GM19351 (cell line): ENCODE measurements at regions not wholly inside any gene's neighbourhood (a gene's known extent, or its start where the extent isn't known, plus 50 kb on each side); places are given as distances from the start of the nearest gene placed in this dataset.
"Not testable (repeated sequence)": the region's sequence is repeated elsewhere in the genome, so short reads cannot be mapped to it uniquely, and the experiment has no call there.

Source experiments
- ATAC-seq: cut with Tn5 transposase; IDR thresholded peaks from one replicate; pipeline ENCODE4 v1.9.1; 2021; ENCODE audit warnings: mild to moderate bottlenecking, moderate library complexity; ENCODE audit not compliant: unreplicated experiment

DNA sequence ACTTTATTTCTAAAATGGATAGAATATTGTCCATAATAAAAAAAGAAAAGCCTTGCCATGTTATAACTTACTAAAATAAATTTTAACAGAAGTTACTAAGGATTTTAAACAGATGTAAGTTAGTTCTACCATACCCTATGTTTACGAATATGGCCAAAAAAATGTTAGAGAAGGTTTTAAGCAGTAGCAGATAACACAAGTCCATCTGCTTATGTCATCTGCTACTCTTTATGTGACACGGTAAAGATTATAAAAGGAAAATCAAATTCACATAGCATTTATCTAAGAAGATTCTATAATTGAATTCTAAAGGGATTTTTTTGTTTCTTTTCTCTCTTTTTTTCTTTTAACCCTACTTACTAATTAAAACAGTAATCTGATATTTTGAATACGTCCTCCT is 114.2 kb upstream of the MIR17HG start:
- ATAC-seq: no peak

DNA sequence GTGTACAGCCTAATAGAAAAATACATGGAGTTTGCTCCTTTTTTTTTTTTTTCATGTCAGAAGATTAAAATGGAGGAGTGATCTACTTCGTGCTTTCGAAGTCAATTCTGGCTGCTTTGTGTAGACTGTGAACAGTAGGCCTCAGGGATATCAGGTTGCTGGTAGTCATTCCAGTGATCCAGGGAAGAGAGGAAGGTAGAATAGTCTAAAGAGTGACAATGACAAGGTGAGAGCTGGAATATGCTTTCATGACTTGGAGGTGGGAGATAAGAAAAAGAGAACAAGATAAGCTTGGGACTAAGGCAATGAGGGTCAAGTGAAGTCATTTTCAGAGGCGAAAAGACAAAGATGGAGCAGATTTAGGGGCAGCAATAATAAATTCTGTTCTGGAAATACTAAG is 111.3 kb upstream of the MIR17HG start:
- ATAC-seq: no peak

- ATAC-seq: no peak
Measured at GRCh38 chr13:91236921-91237320, 110.6 kb upstream of the MIR17HG start.

DNA sequence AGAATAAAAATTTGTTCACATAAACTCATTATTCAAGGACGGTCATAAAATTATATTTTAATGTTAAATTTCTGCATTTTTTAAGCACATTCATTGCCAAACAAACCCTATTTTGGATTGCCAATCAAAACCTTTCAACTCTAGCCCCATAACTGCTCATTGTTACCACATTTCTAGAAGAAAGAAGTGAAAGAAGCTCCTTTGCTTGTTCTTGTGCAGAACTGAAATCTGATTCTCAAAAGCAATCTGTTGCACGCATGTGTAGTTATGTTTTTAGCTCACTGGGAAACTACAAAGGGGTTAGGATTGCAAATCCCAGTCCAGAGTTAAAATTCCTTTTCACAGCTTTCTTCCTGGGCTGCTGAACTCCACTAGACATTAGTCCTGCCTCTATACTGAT is 109.5 kb upstream of the MIR17HG start:
- peak; percentile 61 for ATAC-seq

- no peak for ATAC-seq
Measured at GRCh38 chr13:91240341-91240740, 107.1 kb upstream of the MIR17HG start.

DNA sequence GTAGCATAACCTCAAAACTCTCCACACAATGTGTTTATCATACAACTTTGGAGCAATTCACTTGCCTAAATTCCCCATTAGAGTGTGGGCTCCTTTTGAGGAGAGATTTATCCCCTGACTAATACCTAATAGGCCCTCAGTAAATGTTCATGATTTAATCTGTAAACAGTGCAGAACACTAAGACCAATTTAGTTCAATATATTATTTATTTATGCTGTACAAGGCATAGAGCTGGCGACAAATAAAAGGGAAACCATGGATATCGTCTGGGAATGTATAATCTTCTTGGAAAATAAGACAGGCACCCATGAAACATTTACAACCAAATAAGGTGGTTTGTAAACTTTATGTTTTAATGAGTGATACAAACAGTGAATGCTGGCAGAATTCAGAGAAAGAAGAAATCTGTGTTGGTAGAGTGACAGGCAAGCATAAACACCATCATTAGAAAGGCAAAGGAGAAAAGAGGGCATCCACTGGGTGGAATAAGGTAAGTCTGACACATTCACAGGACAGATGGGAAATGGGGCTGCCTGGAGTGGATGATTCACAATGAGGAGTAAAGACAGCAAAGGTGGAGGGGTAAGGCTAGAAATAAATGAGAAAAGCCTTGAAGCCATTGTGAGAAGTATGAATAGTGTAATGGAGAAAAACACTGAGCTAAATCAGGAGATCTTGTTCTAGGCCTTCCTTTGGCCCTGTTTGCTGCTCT is 106.1 kb upstream of the MIR17HG start:
- no peak for ATAC-seq

- no peak for ATAC-seq
Measured at GRCh38 chr13:91242652-91243051, 104.8 kb upstream of the MIR17HG start.

DNA sequence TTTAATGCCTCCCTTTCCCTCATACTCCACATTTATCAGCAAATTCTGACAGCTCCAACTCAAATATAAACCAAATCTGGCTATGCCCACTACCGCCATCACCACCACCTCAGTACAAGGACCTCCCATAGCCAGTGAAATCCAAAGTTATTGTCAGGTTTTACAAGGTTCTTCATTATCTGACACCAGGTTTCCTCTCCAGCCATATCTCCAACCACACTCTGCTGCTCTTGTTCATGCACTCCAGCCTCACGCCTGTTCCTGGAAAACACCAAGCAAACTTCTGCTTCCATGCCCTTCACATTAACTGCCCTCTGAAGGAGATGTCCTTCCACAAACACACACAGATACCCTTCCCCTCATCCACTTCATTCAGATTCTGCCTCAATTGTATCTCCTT is 102.2 kb upstream of the MIR17HG start:
- ATAC-seq: no peak

DNA sequence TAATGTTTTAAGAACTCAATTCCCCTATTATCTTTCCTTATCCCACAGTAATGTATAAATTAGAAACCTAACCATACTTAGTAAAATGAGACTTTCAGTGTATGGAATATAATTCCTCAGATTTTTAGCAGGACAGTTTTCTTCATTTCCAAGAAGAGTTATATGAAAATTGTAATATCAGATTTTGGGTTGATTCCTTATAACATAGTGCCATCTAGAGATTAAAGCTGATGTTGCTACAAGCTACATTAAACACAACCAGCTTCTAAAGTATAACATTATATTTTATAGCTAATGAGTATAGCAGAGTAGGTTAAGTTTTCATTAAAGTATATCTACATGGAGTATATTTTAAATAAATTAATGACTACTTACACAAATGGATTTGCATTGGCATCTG is 99.7 kb upstream of the MIR17HG start:
- ATAC-seq: no peak

GRCh38 chr13:91248249-91248648 is 99.2 kb upstream of the MIR17HG start:
- ATAC-seq: no peak

DNA sequence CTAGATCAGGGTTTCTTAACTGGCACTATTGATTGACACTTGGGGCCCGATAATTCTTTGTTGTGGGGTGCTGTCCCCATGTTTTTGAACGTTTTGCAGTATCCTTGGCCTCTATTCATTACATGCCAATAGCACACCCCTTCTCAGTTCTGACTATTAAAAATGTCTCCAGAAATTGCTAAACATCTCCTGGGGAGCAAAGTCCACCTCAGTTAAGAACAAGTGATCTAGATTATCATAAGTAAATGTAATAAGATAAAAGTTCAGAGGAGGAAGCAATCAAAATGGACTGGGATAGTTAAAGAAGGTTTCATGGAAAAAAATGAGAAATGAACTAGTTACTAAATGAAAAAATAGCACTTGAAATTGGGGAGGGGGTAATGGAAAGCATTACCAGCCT is 98.1 kb upstream of the MIR17HG start:
- no peak for ATAC-seq

GRCh38 chr13:91249861-91250260 is 97.6 kb upstream of the MIR17HG start:
- no peak for ATAC-seq

DNA sequence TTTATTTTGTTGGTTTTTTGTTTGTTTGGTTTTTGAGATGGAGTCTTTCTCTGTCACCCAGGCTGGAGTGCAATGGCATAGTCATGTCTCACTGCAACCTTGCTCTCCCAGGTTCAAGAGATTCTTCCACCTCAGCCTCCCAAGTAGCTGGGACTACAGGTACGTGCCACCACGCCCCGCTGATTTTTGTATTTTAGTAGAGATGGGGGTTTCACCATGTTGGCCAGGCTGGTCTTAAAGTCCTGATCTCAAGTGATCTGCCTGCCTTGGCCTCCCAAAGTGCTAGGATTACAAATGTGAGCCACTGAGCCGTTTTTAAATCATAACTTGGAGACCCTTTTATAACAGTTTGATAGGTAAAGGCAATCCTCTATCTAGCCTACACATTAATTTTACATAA is 95.9 kb upstream of the MIR17HG start:
- not testable (repeated sequence) for ATAC-seq

DNA sequence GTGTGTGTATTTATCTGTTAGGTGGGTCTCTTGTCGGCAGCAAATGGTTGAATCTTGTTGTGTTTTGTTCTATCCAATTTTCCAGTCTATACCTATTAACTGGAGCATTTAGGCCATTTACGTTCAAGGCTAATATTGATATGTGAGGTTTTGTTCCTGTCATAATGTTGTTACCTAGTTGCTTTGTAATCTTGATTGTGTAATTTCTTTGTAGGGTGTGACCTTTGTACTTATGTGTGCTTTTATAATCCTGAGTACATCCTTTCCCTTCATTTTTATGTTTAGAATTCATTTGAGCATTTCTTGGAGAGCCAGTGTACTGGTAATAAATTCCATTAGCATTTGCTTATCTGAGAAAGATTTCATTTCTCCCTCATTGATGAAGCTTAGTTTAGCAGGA is 83.0 kb upstream of the MIR17HG start:
- ATAC-seq: no peak

DNA sequence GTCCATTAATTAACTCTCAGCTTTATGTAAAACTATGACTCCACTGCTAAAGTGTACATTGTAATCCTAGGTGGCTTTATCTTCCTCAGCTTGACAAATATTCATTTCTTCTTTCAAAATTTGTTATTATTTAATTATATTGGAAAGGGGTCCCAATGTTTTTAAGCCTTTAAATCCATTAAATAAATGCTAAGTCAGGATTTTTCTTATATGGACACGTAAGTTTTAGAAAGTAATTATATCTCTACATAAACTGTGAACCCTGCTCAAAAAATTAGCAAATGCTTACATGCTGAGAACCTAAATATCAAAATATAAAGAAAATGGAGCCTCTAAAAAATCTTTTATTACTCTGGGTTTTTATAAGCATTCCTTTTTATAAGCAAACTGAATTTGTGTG is 78.2 kb upstream of the MIR17HG start:
- ATAC-seq: no peak

GRCh38 chr13:91270031-91270430 is 77.5 kb upstream of the MIR17HG start:
- no peak for ATAC-seq

GRCh38 chr13:91272235-91272777 is 75.2 kb upstream of the MIR17HG start:
- ATAC-seq: no peak

- ATAC-seq: no peak
Measured at GRCh38 chr13:91273675-91274074, 73.8 kb upstream of the MIR17HG start.

DNA sequence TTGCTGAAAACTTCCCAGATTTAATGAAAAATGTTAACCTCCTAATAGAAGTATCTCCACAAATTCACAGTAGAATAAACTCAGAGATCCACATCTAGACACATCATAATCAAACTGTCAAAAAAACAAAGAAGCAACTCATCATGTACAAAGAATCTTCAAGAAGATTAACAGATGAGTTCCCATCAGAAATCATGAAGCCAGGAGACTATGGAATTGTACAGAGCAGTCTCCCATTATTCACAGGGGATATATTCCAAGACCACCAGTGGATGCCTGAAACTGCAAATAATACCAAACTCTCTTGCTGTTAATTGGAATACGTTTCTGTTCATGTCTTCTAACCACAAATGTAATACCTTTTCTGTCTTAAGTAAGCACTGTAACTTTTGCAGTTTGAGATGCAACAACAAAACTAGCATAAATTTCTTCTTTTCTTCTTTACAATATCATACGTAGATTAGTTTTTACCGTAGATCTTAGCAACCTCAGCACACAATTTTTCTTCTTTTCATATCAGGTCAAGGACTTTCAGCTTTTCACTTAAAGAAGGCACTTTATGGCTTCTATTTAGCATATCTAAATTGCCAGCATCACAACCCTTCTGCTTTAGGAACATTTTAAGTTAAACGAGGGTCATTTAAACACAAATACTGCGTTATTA is 70.3 kb upstream of the MIR17HG start:
- no peak for ATAC-seq

DNA sequence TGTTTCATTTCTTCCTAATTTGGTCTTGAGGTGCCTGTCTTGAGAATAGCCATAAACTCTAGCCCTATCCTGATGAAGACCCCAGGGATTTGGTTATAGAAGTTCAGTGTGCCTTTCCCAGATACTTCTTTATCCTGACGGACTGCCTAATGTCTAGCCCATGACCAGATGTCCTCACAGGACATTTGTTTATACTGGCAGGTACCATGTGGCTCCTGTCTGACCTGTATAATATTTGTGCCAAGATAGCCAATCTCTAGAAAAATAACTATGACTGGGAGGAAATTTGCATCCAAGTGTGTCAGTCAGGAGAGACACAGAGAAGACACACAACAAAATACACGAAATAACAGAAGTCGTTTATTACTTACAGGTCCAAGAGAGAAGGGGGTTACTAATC is 69.2 kb upstream of the MIR17HG start:
- no peak for ATAC-seq

DNA sequence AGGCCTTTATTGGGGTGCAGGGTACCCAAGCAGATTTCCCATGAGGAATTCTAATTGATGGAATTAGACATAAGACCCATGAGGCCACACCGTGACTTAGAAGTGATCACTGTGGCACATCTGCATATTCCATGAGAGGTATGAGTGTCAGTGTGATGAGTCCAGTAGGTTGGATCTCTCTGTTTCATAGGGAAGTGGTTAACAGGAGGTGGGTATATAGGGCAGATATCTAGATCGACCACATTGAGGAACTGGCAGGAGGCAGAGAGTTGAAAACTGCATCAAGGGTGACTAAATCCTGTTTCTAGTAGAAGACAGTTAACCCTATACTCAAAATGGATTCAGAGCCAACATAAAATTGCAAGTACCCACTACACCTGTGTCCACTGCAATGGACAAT is 68.6 kb upstream of the MIR17HG start:
- ATAC-seq: no peak

GRCh38 chr13:91280801-91281200 is 66.7 kb upstream of the MIR17HG start:
- no peak for ATAC-seq

DNA sequence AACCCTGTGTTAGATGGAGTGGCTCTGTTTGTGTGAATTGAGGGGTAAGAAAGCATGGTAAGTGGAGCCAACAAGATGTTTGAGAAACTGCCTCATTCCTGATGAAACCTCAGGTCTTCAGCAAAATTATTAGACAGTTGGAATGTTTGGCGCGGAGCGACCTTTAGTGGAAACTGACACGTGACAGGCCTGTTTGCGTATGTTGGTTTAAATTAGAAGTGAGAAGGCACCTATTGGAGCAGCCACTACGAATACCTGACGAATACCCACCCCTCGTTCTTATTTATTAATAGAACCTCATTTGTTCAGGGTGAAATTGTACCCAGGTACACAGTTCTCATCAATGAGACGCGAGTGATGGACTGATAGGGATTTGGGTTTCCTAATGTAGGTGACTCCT is 63.2 kb upstream of the MIR17HG start:
- ATAC-seq: no peak
